Bronchial epithelial cell (primary cell): ENCODE measurements at regions not wholly inside any gene's neighbourhood (a gene's known extent, or its start where the extent isn't known, plus 50 kb on each side); places are given as distances from the start of the nearest gene placed in this dataset.

ENCODE experiments used
- DNase-seq: peaks from one replicate; pipeline ENCODE4 v3.0.0-alpha.2; 2010; ENCODE audit warnings: low read depth
- FAIRE-seq: peaks from 2 replicates; lab custom pipeline; 2011; peaks lifted over from hg19 to GRCh38; lab: Jason Lieb, UNC
- H3K27me3 ChIP-seq: 2 replicates; pipeline ENCODE4 v1.5.1; 2011; ENCODE audit warnings: low read length; ENCODE audit not compliant: control insufficient read depth, insufficient read depth
- H3K36me3 ChIP-seq: 2 replicates; pipeline ENCODE4 v1.5.1; 2011; ENCODE audit warnings: low read length; ENCODE audit not compliant: control insufficient read depth, insufficient read depth
- H3K4me3 ChIP-seq: 2 replicates; pipeline ENCODE4 v1.5.1; 2011; ENCODE audit warnings: mild to moderate bottlenecking, low read depth, low read length, control low read depth
- CTCF ChIP-seq: IDR thresholded peaks from 2 replicates; pipeline ENCODE4 v1.5.1; 2011; ENCODE audit warnings: mild to moderate bottlenecking, moderate library complexity, low read length, control low read depth, inconsistent platforms; ENCODE audit not compliant: insufficient read depth, severe bottlenecking

GRCh38 chr15:93779341-93779740 is 452.0 kb upstream of the MCTP2 start:
- DNase-seq (peak; percentile 85), FAIRE-seq (peak; percentile 66)
- no peak for TF ChIP-seq CTCF
- Histone ChIP-seq H3K36me3 (no peaks in the 10 kb centered on the region), H3K27me3 (no peaks in the 10 kb centered on the region), H3K4me3 (no peak overlapping the region)

GRCh38 chr15:93771196-93772030 is 459.9 kb upstream of the MCTP2 start:
- Histone ChIP-seq H3K27me3 (no peaks in the 10 kb centered on the region), H3K36me3 (no peaks in the 10 kb centered on the region), H3K4me3 (no peak overlapping the region)
- peak; percentile 91 for FAIRE-seq
- DNase-seq = peak; percentile 97
- no peak for TF ChIP-seq CTCF

GRCh38 chr15:93770788-93771187 is 460.6 kb upstream of the MCTP2 start:
- H3K4me3 ChIP-seq = no peak overlapping the region
- no peaks in the 10 kb centered on the region for H3K36me3 ChIP-seq
- DNase-seq (peak; percentile 18), FAIRE-seq (no peak)
- no peak for TF ChIP-seq CTCF
- no peaks in the 10 kb centered on the region for H3K27me3 ChIP-seq

- H3K27me3 ChIP-seq = no peaks in the 10 kb centered on the region
- no peak overlapping the region for H3K4me3 ChIP-seq
- H3K36me3 ChIP-seq = no peaks in the 10 kb centered on the region
- FAIRE-seq (no peak), DNase-seq (no peak)
- TF ChIP-seq CTCF = no peak
Observed at GRCh38 chr15:93762036-93762435, 469.3 kb upstream of the MCTP2 start.

- TF ChIP-seq CTCF = no peak
- no peaks in the 10 kb centered on the region for H3K36me3 ChIP-seq
- no peak for FAIRE-seq
- H3K4me3 ChIP-seq = no peak overlapping the region
- H3K27me3 ChIP-seq = no peaks in the 10 kb centered on the region
- peak; percentile 43 for DNase-seq
Observed at GRCh38 chr15:93759629-93760028, 471.7 kb upstream of the MCTP2 start.
